Keratinocyte (primary cell): ENCODE measurements at regions not wholly inside any gene's neighbourhood (a gene's known extent, or its start where the extent isn't known, plus 50 kb on each side); places are given as distances from the start of the nearest gene placed in this dataset.

Experiments used
- DNase-seq: peaks from one replicate; pipeline ENCODE4 v3.0.0-alpha.2; 2011; ENCODE audit warnings: low read depth, missing footprints, low spot score
- FAIRE-seq: peaks from 2 replicates; lab custom pipeline; 2011; peaks lifted over from hg19 to GRCh38; lab: Jason Lieb, UNC
- H2AFZ ChIP-seq: 2 replicates; pipeline ENCODE4 v1.6.0; 2012; ENCODE audit warnings: low read length, control low read depth, inconsistent platforms; ENCODE audit not compliant: control insufficient read depth
- H3K27ac ChIP-seq: 2 replicates; pipeline ENCODE4 v1.5.1; 2011; ENCODE audit warnings: low read length; ENCODE audit not compliant: control insufficient read depth, insufficient read depth
- H3K27me3 ChIP-seq: 3 replicates; pipeline ENCODE4 v1.6.0; 2011; ENCODE audit warnings: low read length; ENCODE audit not compliant: control insufficient read depth, insufficient read depth; ENCODE audit errors: extremely low read depth
- H3K36me3 ChIP-seq, 2 experiments: 2 replicates in 1 of 2; 3 replicates in 1 of 2; pipeline ENCODE4 v1.5.1; 2011; ENCODE audit warnings: low read length in 2 of 2, mild to moderate bottlenecking in 1 of 2; ENCODE audit not compliant: control insufficient read depth in 2 of 2, insufficient read depth in 2 of 2; ENCODE audit errors: extremely low read depth in 1 of 2
- H3K4me1 ChIP-seq: 3 replicates; pipeline ENCODE4 v1.5.1; 2011; ENCODE audit warnings: low read length; ENCODE audit not compliant: control insufficient read depth, insufficient read depth; ENCODE audit errors: extremely low read depth
- H3K4me2 ChIP-seq: 3 replicates; pipeline ENCODE4 v1.6.0; 2011; ENCODE audit warnings: low read depth, low read length; ENCODE audit not compliant: control insufficient read depth, insufficient read depth; ENCODE audit errors: extremely low read depth
- H3K4me3 ChIP-seq, 3 experiments: fragments of 200-600 bp in 1 of 3; sonication (generic) in 1 of 3; 2 replicates in 2 of 3; 3 replicates in 1 of 3; pipeline ENCODE4 v1.5.1; 2011 to 2016; ENCODE audit warnings: low read length in 3 of 3, mild to moderate bottlenecking in 3 of 3, control low read depth in 2 of 3, inconsistent platforms in 1 of 3, low read depth in 1 of 3, mixed read lengths in 1 of 3, mixed run types in 1 of 3, moderate library complexity in 1 of 3; ENCODE audit not compliant: control insufficient read depth in 2 of 3, insufficient read depth in 2 of 3; ENCODE audit errors: extremely low read depth in 1 of 3
- H3K79me2 ChIP-seq: 2 replicates; pipeline ENCODE4 v1.6.0; 2012; ENCODE audit warnings: low read length; ENCODE audit not compliant: control insufficient read depth, insufficient read depth
- H3K9ac ChIP-seq: 3 replicates; pipeline ENCODE4 v1.6.0; 2011; ENCODE audit warnings: low read length; ENCODE audit not compliant: control insufficient read depth, insufficient read depth; ENCODE audit errors: extremely low read depth
- H3K9me1 ChIP-seq: 3 replicates; pipeline ENCODE4 v1.6.0; 2011; ENCODE audit warnings: low read length; ENCODE audit not compliant: control insufficient read depth, insufficient read depth; ENCODE audit errors: extremely low read depth
- H3K9me3 ChIP-seq: 2 replicates; pipeline ENCODE4 v1.5.1; 2012; ENCODE audit warnings: low read depth, low read length; ENCODE audit not compliant: control insufficient read depth
- H4K20me1 ChIP-seq: 3 replicates; pipeline ENCODE4 v1.6.0; 2011; ENCODE audit warnings: low read length; ENCODE audit not compliant: control insufficient read depth, insufficient read depth; ENCODE audit errors: extremely low read depth
- EZH2 ChIP-seq: IDR thresholded peaks from one replicate; pipeline ENCODE4 v1.6.1; 2012; ENCODE audit warnings: inconsistent platforms, mild to moderate bottlenecking, low read length, moderate library complexity
- dilution Hi-C: fragments of 300-500 bp; cut with MboI; formaldehyde crosslinking; loops from one replicate; pipeline ENCODE4 v1.7.0; 2020; ENCODE audit warnings: low sequenced_read_pairs; ENCODE audit not compliant: extremely low pct_ligation_motif_present
- TF ChIP-seq, protein P1 (sequence below), 3 experiments: IDR thresholded peaks in 1 of 3; conservative IDR thresholded peaks in 1 of 3; optimal IDR thresholded peaks in 1 of 3; 2 replicates in 2 of 3; 3 replicates in 1 of 3; pipeline versions ENCODE3 to v1.5.1; 2011; ENCODE audit warnings: low read length in 3 of 3, mild to moderate bottlenecking in 3 of 3, moderate library complexity in 2 of 3, control low read depth in 1 of 3, inconsistent platforms in 1 of 3; ENCODE audit not compliant: insufficient read depth in 2 of 3; ENCODE audit errors: extremely low read depth in 1 of 3

DNA sequence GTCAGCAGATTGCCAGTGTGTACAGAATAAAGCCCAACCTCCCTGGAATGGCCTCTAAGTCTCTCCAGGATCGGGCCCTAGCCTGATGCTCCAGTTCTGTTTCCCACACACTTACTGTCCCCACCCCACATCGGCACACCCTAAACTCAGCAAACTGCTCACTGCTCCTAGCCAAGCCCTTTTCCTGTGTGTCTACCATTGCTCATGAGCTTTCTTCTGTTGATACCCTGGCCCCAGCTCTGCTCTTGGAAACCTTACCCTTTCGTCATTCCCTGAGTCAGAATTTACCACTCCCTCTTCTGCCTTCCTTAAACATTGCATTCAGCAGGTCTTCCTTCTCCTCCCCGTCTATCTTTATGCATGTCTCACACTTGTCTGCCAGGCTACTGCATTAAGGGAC, 158.9 kb downstream of the TMX1 start:
- H3K36me3 ChIP-seq, result no peaks in the 10 kb centered on the region
- peak overlapping the region in 2 of 3 experiments; percentile 7 to 13 for H3K4me3 ChIP-seq
- no peak overlapping the region for H2AFZ ChIP-seq
- dilution Hi-C loops, result no loop called here
- peak overlapping the region; percentile 100 for H3K27ac ChIP-seq
- no peaks in the 10 kb centered on the region for H3K9me1 ChIP-seq
- peak; percentile 99 for FAIRE-seq
- TF ChIP-seq, protein P1, sequence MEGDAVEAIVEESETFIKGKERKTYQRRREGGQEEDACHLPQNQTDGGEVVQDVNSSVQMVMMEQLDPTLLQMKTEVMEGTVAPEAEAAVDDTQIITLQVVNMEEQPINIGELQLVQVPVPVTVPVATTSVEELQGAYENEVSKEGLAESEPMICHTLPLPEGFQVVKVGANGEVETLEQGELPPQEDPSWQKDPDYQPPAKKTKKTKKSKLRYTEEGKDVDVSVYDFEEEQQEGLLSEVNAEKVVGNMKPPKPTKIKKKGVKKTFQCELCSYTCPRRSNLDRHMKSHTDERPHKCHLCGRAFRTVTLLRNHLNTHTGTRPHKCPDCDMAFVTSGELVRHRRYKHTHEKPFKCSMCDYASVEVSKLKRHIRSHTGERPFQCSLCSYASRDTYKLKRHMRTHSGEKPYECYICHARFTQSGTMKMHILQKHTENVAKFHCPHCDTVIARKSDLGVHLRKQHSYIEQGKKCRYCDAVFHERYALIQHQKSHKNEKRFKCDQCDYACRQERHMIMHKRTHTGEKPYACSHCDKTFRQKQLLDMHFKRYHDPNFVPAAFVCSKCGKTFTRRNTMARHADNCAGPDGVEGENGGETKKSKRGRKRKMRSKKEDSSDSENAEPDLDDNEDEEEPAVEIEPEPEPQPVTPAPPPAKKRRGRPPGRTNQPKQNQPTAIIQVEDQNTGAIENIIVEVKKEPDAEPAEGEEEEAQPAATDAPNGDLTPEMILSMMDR (optimal IDR thresholded peaks at IDR 0.05 in 1 of 3, IDR thresholded peaks at IDR 0.05 in 1 of 3, conservative IDR thresholded peaks at IDR 0.05 in 1 of 3; ENCODE audit: extremely low read depth in 1 of 3, insufficient read depth in 2 of 3, low read length in 3 of 3), result peak in 2 of 3 experiments; percentile 18 to 22
- TF ChIP-seq EZH2, result no peak
- H4K20me1 ChIP-seq, result no peaks in the 10 kb centered on the region
- H3K4me2 ChIP-seq, result peak overlapping the region; percentile 89
- H3K9ac ChIP-seq, result peak overlapping the region; percentile 92
- no peaks in the 10 kb centered on the region for H3K79me2 ChIP-seq
- H3K27me3 ChIP-seq, result no peaks in the 10 kb centered on the region
- no peaks in the 10 kb centered on the region for H3K9me3 ChIP-seq
- DNase-seq, result peak; percentile 95
- H3K4me1 ChIP-seq, result peaks cover 63% of the 10 kb centered on the region

DNA sequence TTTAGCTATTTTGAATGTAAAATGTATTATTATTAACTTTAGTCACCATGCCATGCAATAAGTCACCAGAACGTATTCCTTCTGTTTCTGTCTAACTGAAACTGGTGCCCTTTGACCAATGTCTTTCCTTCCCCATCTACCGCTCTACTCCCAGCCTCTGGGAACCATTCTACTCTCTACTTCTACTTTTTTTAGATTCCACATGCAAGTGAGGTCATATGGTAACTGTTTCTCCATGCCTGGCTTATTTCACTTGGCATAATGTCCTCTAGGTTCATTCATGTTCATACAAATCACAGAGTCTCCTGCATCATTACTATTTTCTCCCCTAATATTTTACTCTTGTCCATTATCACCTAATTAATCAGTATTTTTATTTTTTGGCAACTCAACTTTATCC, 160.1 kb downstream of the TMX1 start:
- dilution Hi-C loops, result no loop called here
- Histone ChIP-seq H3K36me3 (no peaks in the 10 kb centered on the region), H2AFZ (peak overlapping the region; percentile 32), H3K9me1 (no peaks in the 10 kb centered on the region), H3K4me3 (no peak overlapping the region), H3K9ac (no peak overlapping the region), H3K9me3 (no peaks in the 10 kb centered on the region), H3K27me3 (no peaks in the 10 kb centered on the region), H3K4me1 (peaks cover 54% of the 10 kb centered on the region), H4K20me1 (no peaks in the 10 kb centered on the region), H3K79me2 (no peaks in the 10 kb centered on the region), H3K4me2 (no peak overlapping the region), H3K27ac (peak overlapping the region; percentile 100)
- no peak for TF ChIP-seq EZH2
- TF ChIP-seq, protein P1 (optimal IDR thresholded peaks at IDR 0.05 in 1 of 3, IDR thresholded peaks at IDR 0.05 in 1 of 3, conservative IDR thresholded peaks at IDR 0.05 in 1 of 3; ENCODE audit: extremely low read depth in 1 of 3, insufficient read depth in 2 of 3, low read length in 3 of 3), result no peak
- FAIRE-seq, result no peak
- no peak for DNase-seq
